H1 (cell line): ENCODE measurements at regions not wholly inside any gene's neighbourhood (a gene's known extent, or its start where the extent isn't known, plus 50 kb on each side); places are given as distances from the start of the nearest gene placed in this dataset.

Experiments used
- ASH2L ChIP-seq: fragments of 200-600, 300-600 bp; sonication (generic); IDR thresholded peaks from one replicate; pipeline ENCODE4 v1.7.1; 2017; ENCODE audit warnings: low read length
- BACH1 ChIP-seq: IDR thresholded peaks from 2 replicates; pipeline ENCODE4 v1.6.1; 2012; ENCODE audit warnings: low read length, improper control_type of control experiment
- CHD1 ChIP-seq: IDR thresholded peaks from 2 replicates; pipeline ENCODE4 v1.6.1; 2012; ENCODE audit warnings: low read depth, low read length, improper control_type of control experiment
- CHD7 ChIP-seq: fragments of 300-600 bp; sonication (generic); IDR thresholded peaks from 2 replicates; pipeline ENCODE4 v1.7.1; 2012; ENCODE audit warnings: low read length, moderate library complexity, mild to moderate bottlenecking, inconsistent platforms; ENCODE audit not compliant: insufficient replicate concordance
- PHF8 ChIP-seq: fragments of 200-600 bp; sonication (generic); conservative IDR thresholded peaks from 2 replicates; pipeline ENCODE4 v1.7.1; 2012; ENCODE audit warnings: low read depth, mild to moderate bottlenecking, inconsistent platforms, low read length, moderate library complexity
- RAD21 ChIP-seq, 2 experiments: IDR thresholded peaks in 1 of 2; conservative IDR thresholded peaks in 1 of 2; 2 replicates each; pipeline ENCODE4 v1.6.1; 2011; ENCODE audit warnings: low read depth in 2 of 2, low read length in 2 of 2, improper control_type of control experiment in 1 of 2, inconsistent platforms in 1 of 2, mild to moderate bottlenecking in 1 of 2, moderate library complexity in 1 of 2
- RNF2 ChIP-seq: fragments of 200-900, 300-1000 bp; sonication (generic); IDR thresholded peaks from 2 replicates; pipeline ENCODE4 v1.7.1; 2016; ENCODE audit warnings: borderline replicate concordance, low read depth, mild to moderate bottlenecking, antibody characterized with exemption, low read length; ENCODE audit not compliant: poor library complexity, severe bottlenecking; ENCODE audit errors: missing control alignments
- SAP30 ChIP-seq: fragments of 300-600 bp; sonication (generic); IDR thresholded peaks from 2 replicates; pipeline ENCODE4 v1.7.1; 2012; ENCODE audit warnings: low read length, moderate library complexity, mild to moderate bottlenecking, inconsistent platforms; ENCODE audit not compliant: insufficient read depth, insufficient replicate concordance
- TAF7 ChIP-seq: optimal IDR thresholded peaks from 2 replicates; pipeline ENCODE3; 2011; ENCODE audit warnings: low read depth, mild to moderate bottlenecking, inconsistent platforms, low read length, moderate library complexity, borderline replicate concordance

DNA sequence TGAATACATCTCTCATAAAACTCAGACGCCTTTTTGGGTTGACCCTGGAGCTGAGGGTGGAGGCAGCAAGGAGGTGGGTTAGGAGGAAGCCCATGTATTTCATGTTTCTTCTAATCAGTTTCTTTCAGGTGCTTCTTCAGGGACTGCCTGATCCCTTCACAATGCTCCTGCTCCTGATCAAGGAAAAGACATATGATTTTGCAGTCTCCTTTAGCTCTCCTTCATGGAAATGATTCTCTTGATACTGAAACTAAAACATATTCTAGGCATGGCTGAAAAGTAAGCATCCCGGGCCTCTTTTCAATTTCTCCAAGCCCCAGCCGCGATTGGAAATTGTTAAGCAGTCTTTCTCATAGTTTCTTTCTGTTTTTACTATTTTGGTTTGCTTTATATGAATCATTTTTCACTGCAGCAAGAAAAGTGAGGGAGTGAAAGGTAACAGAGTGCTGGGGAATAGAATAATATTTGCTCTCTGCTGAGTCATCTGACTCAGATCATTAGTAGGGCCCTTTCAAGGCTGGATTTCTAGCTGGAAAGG, 730.7 kb downstream of the CDH11 start (continued):
- TF ChIP-seq CHD7 (no peak), TAF7 (no peak), RNF2 (no peak), BACH1 (no peak), SAP30 (no peak), PHF8 (no peak), RAD21 (IDR thresholded peaks at IDR 0.05 in 1 of 2, conservative IDR thresholded peaks at IDR 0.05 in 1 of 2; ENCODE audit: low read depth in 2 of 2, low read length in 2 of 2) (no peak), ASH2L (no peak), CHD1 (no peak)
